GM19452 (cell line): ENCODE measurements at regions not wholly inside any gene's neighbourhood (a gene's known extent, or its start where the extent isn't known, plus 50 kb on each side); places are given as distances from the start of the nearest gene placed in this dataset.

Experiments
- ATAC-seq: cut with Tn5 transposase; IDR thresholded peaks from one replicate; pipeline ENCODE4 v1.9.1; 2021; ENCODE audit not compliant: unreplicated experiment

DNA sequence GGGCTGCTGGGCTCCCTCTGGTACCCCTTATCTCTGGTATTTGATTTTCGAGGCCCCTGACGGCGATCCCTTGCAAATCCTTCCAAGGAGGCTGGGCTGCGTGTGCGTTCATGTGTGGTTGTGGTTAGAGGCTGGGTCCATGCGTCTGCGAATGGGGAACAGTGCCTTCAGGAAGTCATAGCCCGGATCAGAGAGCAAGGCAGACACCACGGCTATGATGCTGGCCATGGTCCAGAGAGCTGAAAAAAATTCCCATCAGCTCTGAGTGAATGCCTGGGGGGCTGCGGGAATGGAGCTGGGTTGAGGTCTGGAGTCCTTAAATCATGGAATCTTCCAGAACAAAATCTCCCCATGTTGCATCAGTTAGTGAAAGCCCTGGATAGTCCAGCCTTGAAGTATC lies 145.5 kb downstream of the ACKR3 start:
- ATAC-seq: no peak

DNA sequence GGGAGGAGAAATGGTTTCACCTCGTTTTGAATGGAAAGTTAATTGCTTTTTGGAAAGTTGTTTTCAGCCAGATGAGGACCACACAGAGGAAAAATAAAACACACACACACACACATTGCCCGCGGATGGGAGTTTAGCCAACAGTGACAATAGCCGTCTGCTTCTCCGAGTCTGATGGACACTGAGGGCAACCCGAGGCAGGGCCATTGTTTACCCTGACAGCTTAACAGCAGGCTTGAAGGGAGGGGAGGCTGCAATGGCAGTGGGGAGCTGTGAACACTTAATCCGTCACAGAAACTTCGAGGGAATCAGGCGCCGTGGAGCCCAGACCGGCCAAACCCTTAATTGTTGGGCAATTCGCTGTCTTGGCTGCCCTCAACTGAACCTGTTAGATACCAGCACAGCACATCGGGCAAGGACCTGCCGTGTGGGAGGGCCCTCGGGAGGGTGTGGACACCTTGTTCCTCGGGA lies 145.9 kb downstream of the ACKR3 start:
- no peak for ATAC-seq

DNA sequence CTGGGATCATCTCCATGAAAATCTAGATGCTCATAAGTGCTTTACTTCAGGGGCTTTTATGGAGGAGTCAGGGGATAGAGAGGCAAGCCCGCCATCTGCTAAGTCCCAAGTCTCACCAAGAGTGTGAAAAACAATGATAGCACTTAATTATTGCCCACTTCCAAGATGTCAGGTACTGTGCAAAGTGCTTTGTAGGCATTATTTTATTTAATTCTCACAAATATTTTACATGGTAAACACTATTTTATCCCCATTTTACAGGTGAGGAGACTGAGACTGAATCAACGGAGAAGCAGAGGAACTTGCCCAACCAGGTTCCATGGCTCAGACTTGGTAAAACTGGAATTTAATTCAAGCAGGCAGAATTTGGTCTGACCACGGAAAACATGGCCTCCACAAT lies 147.5 kb downstream of the ACKR3 start:
- no peak for ATAC-seq

DNA sequence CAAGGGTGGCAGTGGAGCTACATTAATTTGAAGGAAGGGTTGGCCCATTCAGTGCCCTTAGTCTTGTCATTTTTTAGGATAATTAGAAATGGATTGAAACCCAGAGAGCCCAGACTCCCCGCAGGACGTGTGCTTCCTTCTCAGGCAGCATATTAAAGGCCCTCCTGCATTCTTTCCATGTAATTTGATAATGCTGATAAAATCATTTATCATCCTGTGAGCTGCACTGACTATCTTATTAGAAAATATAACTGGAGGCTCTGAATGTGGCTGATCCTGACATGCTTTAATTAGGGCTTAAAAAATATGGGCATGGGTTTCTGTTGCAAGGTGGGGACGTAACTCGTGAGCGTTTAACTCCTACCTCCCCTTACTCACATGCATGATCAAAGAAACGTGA lies 148.1 kb downstream of the ACKR3 start:
- ATAC-seq: no peak

DNA sequence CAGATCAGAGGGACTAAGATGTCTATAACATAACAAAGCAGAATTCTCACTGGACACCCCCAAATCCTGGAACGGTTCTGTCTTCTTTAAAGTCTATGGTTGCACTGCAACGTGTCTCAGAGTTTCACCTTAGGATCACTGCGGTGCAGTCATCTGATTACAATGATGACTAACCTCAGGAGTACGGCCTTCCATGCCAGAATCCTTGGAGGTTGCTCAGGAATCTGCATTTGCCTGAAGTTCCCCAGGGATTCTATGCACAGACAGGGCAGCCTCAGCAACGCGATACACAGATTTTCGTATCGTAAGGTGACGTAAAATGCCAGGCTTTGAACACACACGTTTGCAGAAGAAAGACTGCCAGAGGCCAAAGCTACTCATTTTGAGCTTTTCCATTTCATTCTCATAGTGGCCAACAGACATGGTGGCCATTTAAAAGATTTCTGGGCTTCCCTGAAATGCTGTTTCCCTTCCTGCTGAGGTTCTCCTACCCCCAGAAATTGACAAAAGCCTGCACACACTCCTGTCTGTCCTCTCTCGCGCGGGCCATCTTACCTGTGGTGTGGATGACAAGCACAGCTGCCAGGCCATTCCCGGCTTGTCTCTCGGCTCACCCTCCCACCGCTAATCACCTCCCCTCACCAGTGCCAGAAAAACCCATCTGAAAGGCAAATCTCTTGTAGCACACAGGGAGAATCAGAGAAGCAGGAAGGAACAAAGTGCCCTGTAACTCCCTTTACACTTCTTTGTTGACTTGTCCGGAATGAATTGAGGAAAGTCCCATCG lies 148.8 kb downstream of the ACKR3 start:
- ATAC-seq: no peak

DNA sequence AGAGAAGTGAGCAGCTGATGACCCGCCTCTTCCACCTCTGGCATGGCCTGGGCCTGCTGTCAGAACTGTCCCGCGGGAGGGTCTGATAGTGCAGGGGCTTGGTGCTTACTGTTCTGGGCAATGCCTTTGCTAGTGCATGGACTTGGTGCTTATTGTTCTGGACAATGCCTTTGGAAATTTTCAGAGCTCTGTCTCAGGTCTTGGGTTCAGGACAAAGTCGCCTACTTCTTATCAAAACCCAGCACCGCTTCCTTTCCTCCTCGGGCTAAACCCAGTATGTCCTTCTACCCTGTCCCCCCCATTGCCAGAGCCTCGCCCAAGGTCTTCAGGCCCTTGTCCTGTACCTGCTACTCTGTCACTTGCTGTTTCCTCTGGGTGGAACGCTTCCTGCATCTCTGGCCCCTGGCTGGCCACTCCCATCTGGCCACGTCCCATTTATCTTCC lies 149.6 kb downstream of the ACKR3 start:
- no peak for ATAC-seq

DNA sequence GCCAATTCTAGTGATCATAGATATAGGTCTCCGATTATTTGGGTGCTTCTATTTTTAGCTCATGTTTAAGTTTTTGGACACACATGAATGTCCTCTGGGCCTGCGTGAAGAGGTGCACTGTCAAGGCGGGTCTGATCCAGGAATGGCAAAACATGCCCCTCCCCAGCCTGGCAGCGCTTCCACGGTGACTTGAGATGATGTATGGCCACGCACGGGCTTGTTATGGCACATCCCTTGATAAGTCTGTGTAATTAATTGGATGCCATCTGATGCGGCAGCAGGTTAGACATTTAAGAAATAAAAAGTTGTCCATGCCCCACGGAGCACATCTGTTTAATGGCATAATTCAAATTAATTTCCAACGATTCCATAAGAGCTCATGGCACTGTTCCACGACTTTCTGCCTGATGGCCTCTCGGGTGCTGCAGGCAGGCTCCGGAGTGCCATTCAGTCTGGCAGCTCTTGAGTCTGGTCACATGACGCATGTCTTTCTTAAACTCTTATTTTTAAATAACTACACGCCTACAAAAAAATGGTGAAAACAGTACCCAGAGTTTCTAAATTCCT lies 151.4 kb downstream of the ACKR3 start:
- no peak for ATAC-seq

DNA sequence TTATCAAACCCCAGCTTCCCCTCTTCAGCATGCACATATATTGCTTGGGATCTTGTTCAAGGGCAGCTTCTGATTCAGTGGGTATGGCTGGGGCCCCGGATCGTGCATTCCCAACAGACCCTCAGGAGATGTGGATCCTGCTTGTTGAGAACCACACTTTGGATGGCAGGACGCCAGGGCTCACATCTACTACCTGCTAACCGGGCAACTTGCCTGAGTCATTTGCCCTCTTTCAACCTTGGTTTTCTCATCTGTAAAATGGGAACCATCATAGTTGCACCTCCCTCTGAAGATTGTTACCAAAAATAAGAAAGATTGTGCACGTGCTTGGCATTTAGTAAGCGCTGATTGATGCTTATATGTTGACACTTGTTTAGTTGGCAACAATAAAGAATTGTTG lies 154.6 kb downstream of the ACKR3 start:
- ATAC-seq: no peak

DNA sequence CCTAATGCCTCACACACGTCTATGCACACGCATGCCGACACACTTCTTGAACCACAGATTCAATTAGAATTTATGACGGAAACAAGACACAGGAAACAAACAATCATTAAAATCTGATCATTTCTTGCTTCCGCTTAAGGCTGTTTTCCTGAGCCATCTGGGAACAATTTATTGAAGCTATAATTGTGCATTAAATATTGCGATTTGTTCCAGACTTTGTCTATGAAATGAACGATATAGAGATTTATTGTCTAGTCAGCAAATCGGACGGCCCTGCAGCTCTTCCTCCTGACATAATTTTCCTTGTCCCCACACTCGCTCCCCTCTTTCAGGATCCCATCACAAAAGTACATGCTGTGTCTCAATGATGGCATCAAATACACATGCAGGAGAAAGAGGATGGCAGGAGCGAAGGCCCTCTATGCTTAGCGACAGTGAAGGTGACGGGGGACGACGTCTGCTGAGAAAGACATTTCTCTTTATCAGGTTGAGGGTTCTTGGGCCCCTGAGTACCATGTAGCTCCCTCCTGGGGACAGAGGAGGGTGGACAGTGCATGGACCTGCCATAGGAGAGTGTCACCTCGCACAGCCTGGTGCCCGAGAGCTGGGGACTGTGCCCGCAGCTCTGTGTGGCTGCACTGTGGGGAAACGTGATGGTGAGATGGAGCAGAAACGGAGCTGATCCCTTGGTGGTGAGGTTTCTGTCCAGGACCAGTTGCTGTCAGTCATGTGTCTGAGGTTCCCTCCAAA lies 157.3 kb downstream of the ACKR3 start:
- ATAC-seq: no peak

DNA sequence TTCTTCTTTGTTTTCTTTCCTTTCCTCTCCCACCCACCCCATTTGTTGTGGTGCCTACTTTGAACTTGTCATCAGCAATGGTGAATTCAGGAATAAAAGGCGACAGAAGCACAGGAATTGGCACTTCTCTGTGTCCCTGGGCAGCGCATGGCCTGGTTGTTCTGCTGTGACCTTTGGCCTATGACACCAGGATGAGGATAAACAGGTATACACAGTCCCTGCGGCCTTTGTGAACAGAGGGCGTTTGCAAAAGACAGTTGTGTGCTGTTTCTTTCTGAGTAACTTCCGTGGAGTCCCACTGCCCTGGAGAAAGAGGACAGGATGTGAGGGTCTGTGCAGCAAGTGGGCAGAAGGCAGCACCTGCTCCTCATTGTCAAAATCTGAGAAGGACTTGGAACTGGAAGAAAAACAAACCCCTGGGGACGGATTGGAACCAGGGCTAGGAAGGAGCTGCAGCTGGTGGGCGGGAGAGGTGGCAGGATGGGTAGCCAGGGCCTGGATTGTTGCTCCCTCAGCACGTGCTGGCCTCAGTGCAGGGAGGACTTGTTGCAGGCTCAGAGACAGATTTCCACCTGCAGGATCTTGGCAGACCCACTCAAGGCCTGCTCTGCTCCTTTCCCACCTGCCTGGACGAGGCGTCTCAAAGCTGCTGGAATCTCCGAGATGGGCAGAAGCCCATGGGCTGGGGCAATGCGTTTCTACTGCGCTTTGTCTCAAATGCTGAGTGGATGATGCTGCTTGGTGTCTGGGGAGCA lies 159.5 kb downstream of the ACKR3 start:
- ATAC-seq: no peak

DNA sequence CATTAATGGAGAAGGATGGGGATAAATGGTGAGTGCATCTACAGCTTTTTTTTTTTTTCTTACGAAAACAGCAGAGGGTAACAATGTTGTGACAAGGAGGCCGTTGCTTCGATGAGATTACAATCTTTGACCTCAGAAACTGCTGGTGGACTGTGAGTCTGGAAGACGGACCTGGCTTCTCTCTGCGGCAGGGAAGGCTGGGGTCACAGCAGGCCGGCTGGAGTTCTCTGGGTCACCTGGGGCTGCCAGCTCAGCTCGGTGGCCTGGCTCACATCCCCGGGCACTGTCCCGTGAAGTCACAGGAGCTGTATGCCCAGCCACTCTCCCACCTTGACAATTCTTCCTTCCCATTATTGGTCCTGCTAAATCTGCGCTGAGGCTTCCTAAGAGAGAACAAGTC lies 160.8 kb downstream of the ACKR3 start:
- ATAC-seq: no peak

DNA sequence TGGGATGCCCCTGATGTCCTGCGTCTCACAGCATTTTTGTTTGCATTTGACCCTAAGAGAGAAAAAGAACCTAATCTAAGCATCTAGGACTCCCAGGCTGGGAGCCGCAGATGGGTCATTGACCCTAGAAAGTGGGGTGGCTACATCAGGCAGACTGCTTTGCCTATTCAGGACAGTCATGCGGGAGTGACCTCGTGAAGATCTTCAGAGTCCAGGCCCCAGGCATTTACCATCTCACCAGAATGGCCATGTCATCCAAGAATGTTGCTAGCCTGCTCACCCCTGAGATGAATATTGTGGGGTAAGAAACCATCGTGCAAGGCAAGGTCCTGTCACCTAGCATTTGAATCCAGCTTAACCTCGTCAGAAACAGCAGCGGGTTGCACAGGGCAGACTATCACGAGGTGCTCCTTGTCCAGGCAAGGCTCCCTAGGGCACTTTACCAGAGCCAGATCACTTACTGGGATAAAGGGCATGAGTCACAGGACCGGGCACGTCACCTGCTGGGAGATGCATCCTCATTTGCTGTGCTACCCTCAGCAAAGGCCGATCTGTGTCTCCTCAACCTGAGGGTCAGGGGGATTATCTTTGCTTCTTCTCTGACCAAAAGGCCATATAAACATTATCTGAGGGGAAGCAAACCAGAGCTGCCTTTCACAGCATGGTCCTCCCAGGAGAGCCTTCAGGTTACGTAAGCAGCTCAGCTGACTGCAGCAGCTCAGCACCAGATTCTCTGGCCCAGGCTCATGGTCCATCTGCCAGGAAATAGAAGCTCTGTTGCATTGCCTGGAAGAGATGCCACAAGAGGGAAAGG lies 162.3 kb downstream of the ACKR3 start:
- ATAC-seq: no peak

DNA sequence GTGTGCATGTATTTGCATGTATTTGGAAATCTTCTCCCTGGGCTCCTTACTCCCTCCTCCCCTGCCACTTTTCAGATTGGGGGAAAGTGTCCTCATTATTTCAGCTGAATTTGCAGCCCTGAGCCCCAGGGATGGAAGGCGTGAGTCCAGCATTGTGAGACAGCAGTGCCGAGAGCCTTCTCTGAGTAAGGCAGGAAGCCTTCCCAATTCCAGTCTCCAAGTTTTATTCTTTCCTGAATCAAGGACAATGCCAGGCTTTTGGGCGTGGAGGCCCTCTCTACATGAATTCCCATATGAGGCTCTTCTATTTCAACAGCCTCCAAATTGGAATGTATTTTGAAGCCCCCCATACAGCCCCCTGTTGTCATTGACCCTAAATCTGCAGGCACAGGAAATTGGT lies 163.5 kb downstream of the ACKR3 start:
- no peak for ATAC-seq

DNA sequence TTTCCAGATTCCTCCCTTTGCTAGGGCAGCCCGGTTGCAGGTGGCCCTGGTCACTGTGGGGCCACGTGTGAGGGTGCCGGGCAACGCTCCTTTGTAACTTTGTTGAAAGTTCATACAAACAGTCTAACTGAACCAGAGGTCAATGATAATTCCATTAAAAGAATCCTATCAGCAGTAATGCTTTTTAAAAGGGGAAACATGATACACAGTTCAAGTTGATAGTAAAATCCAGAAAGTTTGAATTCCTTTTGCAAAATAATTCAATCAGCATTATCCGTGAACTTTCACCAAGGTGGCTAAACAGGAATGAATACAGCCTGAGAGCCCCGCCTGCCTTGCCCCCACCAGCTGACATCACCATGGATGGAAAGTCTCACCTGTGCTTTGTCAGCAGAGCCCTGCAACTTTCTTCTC lies 166.2 kb downstream of the ACKR3 start:
- ATAC-seq: no peak

DNA sequence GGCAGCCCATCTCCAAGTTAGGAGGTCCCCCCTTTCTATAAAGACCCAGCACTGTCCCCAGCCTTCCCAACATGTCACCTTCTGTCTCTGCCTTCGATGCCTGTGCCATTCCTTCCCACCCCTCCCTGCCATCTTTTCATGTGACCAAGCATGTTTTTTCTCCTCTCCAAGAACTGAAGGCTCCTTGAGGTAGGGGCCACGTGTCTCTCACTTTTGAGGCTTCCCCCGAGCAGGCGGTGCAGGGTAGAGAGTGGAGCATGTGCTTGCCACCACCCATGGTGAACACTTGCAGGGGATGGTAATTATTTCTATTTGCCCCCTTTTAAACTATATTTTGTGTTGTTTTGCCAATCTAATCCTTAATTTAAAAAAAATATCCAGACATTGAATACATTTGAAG lies 168.4 kb downstream of the ACKR3 start:
- ATAC-seq: no peak

DNA sequence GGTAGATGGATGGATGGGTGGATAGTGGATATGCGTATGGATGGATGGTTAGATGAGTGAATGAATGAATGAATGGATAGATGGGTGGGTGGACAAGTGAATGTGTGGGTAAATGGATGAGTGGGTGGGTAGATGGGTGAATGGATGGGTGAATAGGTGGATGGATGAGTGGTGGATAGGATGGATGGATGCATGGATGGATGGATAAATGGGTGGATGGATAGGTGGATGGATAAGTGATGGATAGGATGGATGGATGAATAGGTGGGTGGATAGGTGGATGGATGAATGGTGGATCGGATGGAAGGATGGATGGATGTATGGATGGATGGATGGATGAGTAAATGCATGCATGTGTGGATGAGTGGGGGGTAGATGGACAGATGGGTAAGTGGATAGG lies 169.3 kb downstream of the ACKR3 start:
- no peak for ATAC-seq

DNA sequence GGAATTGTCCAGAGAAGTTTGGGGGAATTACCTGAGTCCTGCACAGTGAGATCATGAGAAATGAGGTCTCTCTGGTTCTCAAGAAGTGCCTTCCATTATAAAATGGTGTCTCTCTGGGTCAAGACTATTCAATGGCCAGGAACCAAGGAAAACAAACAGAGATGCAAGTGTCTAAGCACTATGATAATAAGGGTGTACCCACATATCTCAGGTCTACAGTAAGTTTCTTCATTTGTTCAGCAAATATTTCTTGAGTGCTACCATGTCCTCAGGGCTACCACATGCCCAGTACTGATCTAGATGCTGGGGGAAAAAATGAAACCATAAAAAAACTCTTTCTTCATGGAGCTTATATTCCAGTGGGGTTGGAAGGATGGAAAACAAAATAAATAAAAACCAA lies 170.0 kb downstream of the ACKR3 start:
- ATAC-seq: no peak

DNA sequence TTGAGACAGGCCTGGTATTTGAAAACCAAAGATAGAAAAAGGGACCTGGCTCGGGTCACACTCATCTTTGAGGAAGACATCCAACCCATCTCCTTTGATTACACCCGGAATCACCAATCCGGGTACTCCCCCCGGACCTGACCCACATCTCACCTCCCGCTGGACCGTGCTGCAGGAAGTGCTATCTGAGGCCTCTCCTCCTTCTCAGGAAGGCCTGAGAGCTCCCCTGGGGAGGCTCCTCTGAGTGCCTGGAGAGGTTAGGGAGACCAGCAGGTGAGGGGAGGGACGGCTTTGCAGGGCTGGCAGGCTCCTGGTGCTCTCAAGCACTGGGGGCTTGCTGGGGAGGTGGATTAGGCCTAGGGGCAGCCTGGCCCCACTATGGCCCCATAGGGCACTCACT lies 170.9 kb downstream of the ACKR3 start:
- no peak for ATAC-seq

DNA sequence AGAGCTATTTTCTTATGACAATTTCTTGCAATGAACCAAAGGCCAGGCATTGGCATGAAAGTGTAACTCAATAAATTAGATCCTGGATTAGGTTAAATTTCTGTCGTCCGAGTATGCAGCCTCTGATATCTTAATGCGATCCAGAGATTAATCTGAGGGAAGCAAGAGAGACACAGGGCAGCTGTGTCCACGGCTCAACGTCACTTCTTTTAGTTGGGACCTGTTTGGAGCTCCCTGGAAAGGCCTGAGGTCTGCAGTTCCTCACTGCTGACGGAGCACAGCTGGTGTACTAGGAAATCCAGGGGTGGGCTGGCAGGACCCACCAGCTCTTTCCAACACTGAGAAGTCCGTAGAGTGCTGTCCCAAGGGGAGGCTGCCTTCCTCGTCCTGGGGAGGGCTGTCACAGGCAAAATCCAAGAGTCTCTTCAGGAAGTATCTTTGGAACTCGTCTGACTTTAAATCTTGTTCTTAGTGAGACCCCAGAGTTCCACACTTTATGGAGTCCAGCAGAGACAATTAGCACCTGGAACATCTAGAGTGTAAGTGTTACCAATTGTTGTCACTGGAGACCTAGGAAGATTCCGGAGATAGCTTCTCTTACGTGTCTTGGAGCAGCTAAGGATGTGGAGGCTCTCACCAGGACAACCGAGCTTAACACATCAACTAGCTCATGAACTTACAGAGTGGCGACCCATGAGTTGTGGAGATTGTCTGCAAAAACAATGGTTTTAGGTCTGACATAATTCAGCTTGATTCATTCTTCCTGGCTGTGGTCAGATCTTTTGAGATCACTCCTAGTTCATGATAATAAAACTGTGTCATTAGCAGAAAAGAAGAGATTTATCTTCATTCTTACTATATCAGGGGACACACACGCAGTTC lies 173.7 kb downstream of the ACKR3 start:
- ATAC-seq: no peak

DNA sequence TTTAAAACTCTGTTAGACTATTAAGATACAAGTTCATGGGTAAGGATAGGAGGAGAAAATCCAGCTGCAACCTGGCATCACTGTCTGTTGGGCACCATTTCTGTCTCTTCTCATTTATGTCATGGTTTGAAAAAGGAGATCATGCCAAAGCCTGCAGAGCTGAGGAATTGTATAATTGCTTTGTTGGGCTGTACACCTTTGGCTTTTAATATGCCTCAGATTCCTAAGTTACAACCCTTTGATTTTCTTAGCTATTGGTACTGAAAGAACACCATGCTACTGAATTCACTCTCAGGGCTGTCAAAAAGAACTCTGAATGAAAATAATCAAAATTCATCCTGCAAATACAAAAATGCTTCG lies 174.3 kb downstream of the ACKR3 start:
- no peak for ATAC-seq
